WTC11 (cell line): ENCODE measurements at regions not wholly inside any gene's neighbourhood (a gene's known extent, or its start where the extent isn't known, plus 50 kb on each side); places are given as distances from the start of the nearest gene placed in this dataset.

ENCODE experiments used
- ATAC-seq: fragments of 200-7000 bp; cut with Tn5 transposase; 2 replicates; pipeline ENCODE4 v1.10.0; 2021; ENCODE audit warnings: mild to moderate bottlenecking, moderate library complexity
- CTCF ChIA-PET: fragments of 300-600 bp; sonication (Branson Sonifier 250); formaldehyde crosslinking; loops from one replicate; lab custom pipeline; 2021; ENCODE audit warnings: antibody characterized with exemption; lab: Charles Lee
- POLR2A ChIA-PET: fragments of 350-600 bp; sonication (Branson Sonifier 250); formaldehyde crosslinking; loops from one replicate; lab custom pipeline; 2021; ENCODE audit warnings: antibody characterized with exemption; lab: Charles Lee
- DNase-seq: peaks from one replicate; pipeline ENCODE4 v3.0.0; 2021; ENCODE audit warnings: low spot score
- H3K27ac Mint-ChIP-seq: 2 replicates; pipeline ENCODE4 v1.8.0; 2021; ENCODE audit warnings: mixed read lengths
- H3K27me3 Mint-ChIP-seq: 2 replicates; pipeline ENCODE4 v1.8.0; 2021; ENCODE audit warnings: low read depth, mild to moderate bottlenecking, moderate library complexity, mixed read lengths
- H3K36me3 Mint-ChIP-seq: 2 replicates; pipeline ENCODE4 v1.8.0; 2021; ENCODE audit warnings: mixed read lengths
- H3K4me1 Mint-ChIP-seq: 2 replicates; pipeline ENCODE4 v1.8.0; 2022; ENCODE audit warnings: mixed read lengths
- H3K4me3 Mint-ChIP-seq: 2 replicates; pipeline ENCODE4 v1.8.0; 2021; ENCODE audit warnings: mild to moderate bottlenecking, moderate library complexity, mixed read lengths
- H3K9me3 Mint-ChIP-seq: 2 replicates; pipeline ENCODE4 v1.8.0; 2021; ENCODE audit warnings: mixed read lengths
- ATF1 ChIP-seq: sonication (generic); formaldehyde crosslinking; IDR thresholded peaks from 2 replicates; pipeline ENCODE4 v1.8.1; 2023; ENCODE audit warnings: mild to moderate bottlenecking, moderate library complexity, missing genetic modification reagents
- E2F4 ChIP-seq: sonication (generic); formaldehyde crosslinking; IDR thresholded peaks from 2 replicates; pipeline ENCODE4 v1.8.1; 2022; ENCODE audit warnings: low read depth, mild to moderate bottlenecking, moderate library complexity, missing genetic modification reagents, borderline replicate concordance
- ETV6 ChIP-seq: sonication (generic); formaldehyde crosslinking; IDR thresholded peaks from 2 replicates; pipeline ENCODE4 v1.8.1; 2022; ENCODE audit warnings: mild to moderate bottlenecking, missing genetic modification reagents
- GABPB1 ChIP-seq: sonication (generic); formaldehyde crosslinking; IDR thresholded peaks from 2 replicates; pipeline ENCODE4 v1.8.1; 2023; ENCODE audit warnings: mild to moderate bottlenecking, missing genetic modification reagents
- GRHL2 ChIP-seq: fragments of 250-450 bp; sonication (Bioruptor Pico); IDR thresholded peaks from 2 replicates; pipeline ENCODE4 v1.8.0; 2022; ENCODE audit warnings: mild to moderate bottlenecking, moderate library complexity; ENCODE audit not compliant: insufficient replicate concordance, severe bottlenecking
- GTF2I ChIP-seq: fragments of 250-450 bp; sonication (Bioruptor Pico); conservative IDR thresholded peaks from 2 replicates; pipeline ENCODE4 v1.4.0; 2021; ENCODE audit warnings: mild to moderate bottlenecking
- IRF2 ChIP-seq: sonication (generic); formaldehyde crosslinking; IDR thresholded peaks from 2 replicates; pipeline ENCODE4 v1.8.0; 2022; ENCODE audit warnings: low read depth, missing genetic modification reagents, borderline replicate concordance
- JAZF1 ChIP-seq: fragments of 250-450 bp; sonication (Bioruptor Pico); IDR thresholded peaks from 2 replicates; pipeline ENCODE4 v1.9.0; 2021; ENCODE audit warnings: moderate library complexity, mild to moderate bottlenecking, inconsistent platforms
- ZBTB21 ChIP-seq: sonication (generic); formaldehyde crosslinking; IDR thresholded peaks from 2 replicates; pipeline ENCODE4 v1.8.1; 2023; ENCODE audit warnings: mild to moderate bottlenecking, missing genetic modification reagents, borderline replicate concordance
- ZNF232 ChIP-seq: sonication (generic); formaldehyde crosslinking; IDR thresholded peaks from 2 replicates; pipeline ENCODE4 v1.8.0; 2022; ENCODE audit warnings: mild to moderate bottlenecking, missing genetic modification reagents
- ZNF423 ChIP-seq: fragments of 250-450 bp; sonication (Bioruptor Pico); IDR thresholded peaks from 2 replicates; pipeline ENCODE4 v2.1.2; 2022; ENCODE audit warnings: mild to moderate bottlenecking, moderate library complexity
- ZNF425 ChIP-seq: fragments of 250-450 bp; sonication (Bioruptor Pico); conservative IDR thresholded peaks from 2 replicates; pipeline ENCODE4 v1.9.0; 2021; ENCODE audit warnings: mild to moderate bottlenecking
- ZNF671 ChIP-seq: fragments of 250-450 bp; sonication (Bioruptor Pico); IDR thresholded peaks from 2 replicates; pipeline ENCODE4 v1.8.0; 2021; ENCODE audit warnings: mild to moderate bottlenecking
- TF ChIP-seq, protein P1 (sequence below): sonication (generic); formaldehyde crosslinking; IDR thresholded peaks from 2 replicates; pipeline ENCODE4 v1.8.1; 2023; ENCODE audit warnings: mild to moderate bottlenecking, missing genetic modification reagents, borderline replicate concordance
- TF ChIP-seq, protein P2 (sequence below): fragments of 250-450 bp; sonication (Bioruptor Pico); IDR thresholded peaks from 2 replicates; pipeline ENCODE4 v1.9.0; 2021; ENCODE audit warnings: mild to moderate bottlenecking
- TF ChIP-seq, protein P3 (sequence below): sonication (generic); formaldehyde crosslinking; IDR thresholded peaks from 2 replicates; pipeline ENCODE4 v1.8.1; 2022; ENCODE audit warnings: low read depth, missing genetic modification reagents, borderline replicate concordance
- TF ChIP-seq, protein P4 (sequence below): sonication (generic); formaldehyde crosslinking; IDR thresholded peaks from 2 replicates; pipeline ENCODE4 v1.8.1; 2023; ENCODE audit warnings: mild to moderate bottlenecking, missing genetic modification reagents
- TF ChIP-seq, protein P5 (sequence below): sonication (generic); formaldehyde crosslinking; IDR thresholded peaks from 2 replicates; pipeline ENCODE4 v1.8.0; 2022; ENCODE audit warnings: mild to moderate bottlenecking, missing genetic modification reagents

- CTCF ChIA-PET, result interaction anchor here (0.7 to 1.0 kb wide), 2 partner anchors 113 to 232 kb away, joined by 3 read pairs; no protein-coding TSS in a partner anchor
- Mint-ChIP-seq H3K36me3 (no peaks in the 10 kb centered on the region), H3K27me3 (no peaks in the 10 kb centered on the region), H3K4me3 (no peak overlapping the region)
- POLR2A ChIA-PET, result no interaction called here
- ATAC-seq, result no peak
- no peak for TF ChIP-seq ZNF423 (CRISPR knock-in tag)
- TF ChIP-seq ZNF671 (CRISPR knock-in tag), result no peak
- TF ChIP-seq GRHL2 (CRISPR knock-in tag), result no peak
- TF ChIP-seq IRF2 (CRISPR knock-in tag), result no peak
- TF ChIP-seq ZNF232 (CRISPR knock-in tag), result no peak
- no peak for TF ChIP-seq ZNF425 (CRISPR knock-in tag)
- TF ChIP-seq, protein P1, sequence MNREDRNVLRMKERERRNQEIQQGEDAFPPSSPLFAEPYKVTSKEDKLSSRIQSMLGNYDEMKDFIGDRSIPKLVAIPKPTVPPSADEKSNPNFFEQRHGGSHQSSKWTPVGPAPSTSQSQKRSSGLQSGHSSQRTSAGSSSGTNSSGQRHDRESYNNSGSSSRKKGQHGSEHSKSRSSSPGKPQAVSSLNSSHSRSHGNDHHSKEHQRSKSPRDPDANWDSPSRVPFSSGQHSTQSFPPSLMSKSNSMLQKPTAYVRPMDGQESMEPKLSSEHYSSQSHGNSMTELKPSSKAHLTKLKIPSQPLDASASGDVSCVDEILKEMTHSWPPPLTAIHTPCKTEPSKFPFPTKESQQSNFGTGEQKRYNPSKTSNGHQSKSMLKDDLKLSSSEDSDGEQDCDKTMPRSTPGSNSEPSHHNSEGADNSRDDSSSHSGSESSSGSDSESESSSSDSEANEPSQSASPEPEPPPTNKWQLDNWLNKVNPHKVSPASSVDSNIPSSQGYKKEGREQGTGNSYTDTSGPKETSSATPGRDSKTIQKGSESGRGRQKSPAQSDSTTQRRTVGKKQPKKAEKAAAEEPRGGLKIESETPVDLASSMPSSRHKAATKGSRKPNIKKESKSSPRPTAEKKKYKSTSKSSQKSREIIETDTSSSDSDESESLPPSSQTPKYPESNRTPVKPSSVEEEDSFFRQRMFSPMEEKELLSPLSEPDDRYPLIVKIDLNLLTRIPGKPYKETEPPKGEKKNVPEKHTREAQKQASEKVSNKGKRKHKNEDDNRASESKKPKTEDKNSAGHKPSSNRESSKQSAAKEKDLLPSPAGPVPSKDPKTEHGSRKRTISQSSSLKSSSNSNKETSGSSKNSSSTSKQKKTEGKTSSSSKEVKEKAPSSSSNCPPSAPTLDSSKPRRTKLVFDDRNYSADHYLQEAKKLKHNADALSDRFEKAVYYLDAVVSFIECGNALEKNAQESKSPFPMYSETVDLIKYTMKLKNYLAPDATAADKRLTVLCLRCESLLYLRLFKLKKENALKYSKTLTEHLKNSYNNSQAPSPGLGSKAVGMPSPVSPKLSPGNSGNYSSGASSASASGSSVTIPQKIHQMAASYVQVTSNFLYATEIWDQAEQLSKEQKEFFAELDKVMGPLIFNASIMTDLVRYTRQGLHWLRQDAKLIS (CRISPR knock-in tag), result no peak
- TF ChIP-seq, protein P2, sequence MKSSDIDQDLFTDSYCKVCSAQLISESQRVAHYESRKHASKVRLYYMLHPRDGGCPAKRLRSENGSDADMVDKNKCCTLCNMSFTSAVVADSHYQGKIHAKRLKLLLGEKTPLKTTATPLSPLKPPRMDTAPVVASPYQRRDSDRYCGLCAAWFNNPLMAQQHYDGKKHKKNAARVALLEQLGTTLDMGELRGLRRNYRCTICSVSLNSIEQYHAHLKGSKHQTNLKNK (CRISPR knock-in tag), result no peak
- TF ChIP-seq, protein P3, sequence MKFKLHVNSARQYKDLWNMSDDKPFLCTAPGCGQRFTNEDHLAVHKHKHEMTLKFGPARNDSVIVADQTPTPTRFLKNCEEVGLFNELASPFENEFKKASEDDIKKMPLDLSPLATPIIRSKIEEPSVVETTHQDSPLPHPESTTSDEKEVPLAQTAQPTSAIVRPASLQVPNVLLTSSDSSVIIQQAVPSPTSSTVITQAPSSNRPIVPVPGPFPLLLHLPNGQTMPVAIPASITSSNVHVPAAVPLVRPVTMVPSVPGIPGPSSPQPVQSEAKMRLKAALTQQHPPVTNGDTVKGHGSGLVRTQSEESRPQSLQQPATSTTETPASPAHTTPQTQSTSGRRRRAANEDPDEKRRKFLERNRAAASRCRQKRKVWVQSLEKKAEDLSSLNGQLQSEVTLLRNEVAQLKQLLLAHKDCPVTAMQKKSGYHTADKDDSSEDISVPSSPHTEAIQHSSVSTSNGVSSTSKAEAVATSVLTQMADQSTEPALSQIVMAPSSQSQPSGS (CRISPR knock-in tag), result no peak
- TF ChIP-seq ATF1 (CRISPR knock-in tag), result no peak
- TF ChIP-seq GABPB1, result no peak; the same call in 1 of the 2 replicates
- no peak for TF ChIP-seq JAZF1 (CRISPR knock-in tag)
- TF ChIP-seq GTF2I (CRISPR knock-in tag), result no peak
- no peak for TF ChIP-seq E2F4
- TF ChIP-seq, protein P4, sequence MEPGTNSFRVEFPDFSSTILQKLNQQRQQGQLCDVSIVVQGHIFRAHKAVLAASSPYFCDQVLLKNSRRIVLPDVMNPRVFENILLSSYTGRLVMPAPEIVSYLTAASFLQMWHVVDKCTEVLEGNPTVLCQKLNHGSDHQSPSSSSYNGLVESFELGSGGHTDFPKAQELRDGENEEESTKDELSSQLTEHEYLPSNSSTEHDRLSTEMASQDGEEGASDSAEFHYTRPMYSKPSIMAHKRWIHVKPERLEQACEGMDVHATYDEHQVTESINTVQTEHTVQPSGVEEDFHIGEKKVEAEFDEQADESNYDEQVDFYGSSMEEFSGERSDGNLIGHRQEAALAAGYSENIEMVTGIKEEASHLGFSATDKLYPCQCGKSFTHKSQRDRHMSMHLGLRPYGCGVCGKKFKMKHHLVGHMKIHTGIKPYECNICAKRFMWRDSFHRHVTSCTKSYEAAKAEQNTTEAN (CRISPR knock-in tag), result no peak
- TF ChIP-seq ZBTB21, result no peak
- no peak for TF ChIP-seq ETV6
- TF ChIP-seq, protein P5, sequence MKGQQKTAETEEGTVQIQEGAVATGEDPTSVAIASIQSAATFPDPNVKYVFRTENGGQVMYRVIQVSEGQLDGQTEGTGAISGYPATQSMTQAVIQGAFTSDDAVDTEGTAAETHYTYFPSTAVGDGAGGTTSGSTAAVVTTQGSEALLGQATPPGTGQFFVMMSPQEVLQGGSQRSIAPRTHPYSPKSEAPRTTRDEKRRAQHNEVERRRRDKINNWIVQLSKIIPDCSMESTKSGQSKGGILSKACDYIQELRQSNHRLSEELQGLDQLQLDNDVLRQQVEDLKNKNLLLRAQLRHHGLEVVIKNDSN (CRISPR knock-in tag), result no peak
- TF ChIP-seq, all 79 proteins: peak for 0
- Mint-ChIP-seq H3K9me3 (no peaks in the 10 kb centered on the region), H3K27ac (no peak overlapping the region), H3K4me1 (0 out of 2 replicates have a peak, but pooled peaks cover 3% of the 10 kb centered on the region)
- DNase-seq, result no peak
Measured at GRCh38 chrX:38919853-38920528, 118.7 kb downstream of the MID1IP1 start.
